ENCODE measurements at regions not wholly inside any gene's neighbourhood (a gene's known extent, or its start where the extent isn't known, plus 50 kb on each side); places are given as distances from the start of the nearest gene placed in this dataset.

- H3K36me3 ChIP-seq (ENCODE audit: control insufficient read depth, insufficient read depth, low read length), result no peaks in the 10 kb centered on the region
- no peak overlapping the region for H3K4me3 ChIP-seq (ENCODE audit: extremely low read depth, insufficient read depth, low read length, poor library complexity, severe bottlenecking)
- WGBS, 2 experiments (ENCODE audit: insufficient coverage in 2 of 2), result 83% methylated on average over 1 of the region's 2 CpGs; no CpG with 5 or more reads in 1 of the 2 experiments
- peak overlapping the region; percentile 37 for H3K27ac ChIP-seq (ENCODE audit: low read depth, low read length, severe bottlenecking)
- peaks cover 13% of the 10 kb centered on the region for H3K4me1 ChIP-seq (ENCODE audit: control insufficient read depth, insufficient read depth, low read length, poor library complexity, severe bottlenecking)
- no peaks in the 10 kb centered on the region for H3K9me3 ChIP-seq (ENCODE audit: control insufficient read depth, low read length)
Observed at GRCh38 chr12:84638811-84639368, 273.7 kb downstream of the SLC6A15 start.

- Histone ChIP-seq H3K4me1 (ENCODE audit: control insufficient read depth, insufficient read depth, low read length, poor library complexity, severe bottlenecking) (peaks cover 13% of the 10 kb centered on the region), H3K36me3 (ENCODE audit: control insufficient read depth, insufficient read depth, low read length) (no peaks in the 10 kb centered on the region), H3K9me3 (ENCODE audit: control insufficient read depth, low read length) (no peaks in the 10 kb centered on the region), H3K27ac (ENCODE audit: low read depth, low read length, severe bottlenecking) (peak overlapping the region; percentile 47), H3K4me3 (ENCODE audit: extremely low read depth, insufficient read depth, low read length, poor library complexity, severe bottlenecking) (no peak overlapping the region)
Observed at GRCh38 chr12:84637926-84638325, 274.7 kb downstream of the SLC6A15 start.

GRCh38 chr12:84636801-84637290 is 275.8 kb downstream of the SLC6A15 start:
- H3K27ac ChIP-seq (ENCODE audit: low read depth, low read length, severe bottlenecking), result peak overlapping the region; percentile 75
- H3K4me1 ChIP-seq (ENCODE audit: control insufficient read depth, insufficient read depth, low read length, poor library complexity, severe bottlenecking), result peaks cover 13% of the 10 kb centered on the region
- H3K9me3 ChIP-seq (ENCODE audit: control insufficient read depth, low read length), result no peaks in the 10 kb centered on the region
- H3K36me3 ChIP-seq (ENCODE audit: control insufficient read depth, insufficient read depth, low read length), result no peaks in the 10 kb centered on the region
- H3K4me3 ChIP-seq (ENCODE audit: extremely low read depth, insufficient read depth, low read length, poor library complexity, severe bottlenecking), result no peak overlapping the region

- Histone ChIP-seq H3K4me3 (ENCODE audit: extremely low read depth, insufficient read depth, low read length, poor library complexity, severe bottlenecking) (no peak overlapping the region), H3K9me3 (ENCODE audit: control insufficient read depth, low read length) (no peaks in the 10 kb centered on the region), H3K4me1 (ENCODE audit: control insufficient read depth, insufficient read depth, low read length, poor library complexity, severe bottlenecking) (peaks cover 13% of the 10 kb centered on the region), H3K27ac (ENCODE audit: low read depth, low read length, severe bottlenecking) (no peak overlapping the region), H3K36me3 (ENCODE audit: control insufficient read depth, insufficient read depth, low read length) (no peaks in the 10 kb centered on the region)
- 100% methylated on average over 1 to 3 of the region's 4 CpGs for WGBS, 2 experiments (ENCODE audit: insufficient coverage in 2 of 2)
Observed at GRCh38 chr12:84634526-84634925, 278.1 kb downstream of the SLC6A15 start.

GRCh38 chr12:84632556-84632955 is 280.0 kb downstream of the SLC6A15 start:
- H3K4me3 ChIP-seq (ENCODE audit: extremely low read depth, insufficient read depth, low read length, poor library complexity, severe bottlenecking), result no peak overlapping the region
- 93 to 100% methylated on average over 1 of the region's 4 CpGs for WGBS, 2 experiments (ENCODE audit: insufficient coverage in 2 of 2)
- H3K27ac ChIP-seq (ENCODE audit: low read depth, low read length, severe bottlenecking), result no peak overlapping the region
- H3K36me3 ChIP-seq (ENCODE audit: control insufficient read depth, insufficient read depth, low read length), result no peaks in the 10 kb centered on the region
- H3K4me1 ChIP-seq (ENCODE audit: control insufficient read depth, insufficient read depth, low read length, poor library complexity, severe bottlenecking), result peaks cover 4% of the 10 kb centered on the region
- no peaks in the 10 kb centered on the region for H3K9me3 ChIP-seq (ENCODE audit: control insufficient read depth, low read length)

GRCh38 chr12:84631020-84631419 is 281.6 kb downstream of the SLC6A15 start:
- no peak overlapping the region for H3K4me3 ChIP-seq (ENCODE audit: extremely low read depth, insufficient read depth, low read length, poor library complexity, severe bottlenecking)
- no peak overlapping the region for H3K27ac ChIP-seq (ENCODE audit: low read depth, low read length, severe bottlenecking)
- H3K9me3 ChIP-seq (ENCODE audit: control insufficient read depth, low read length), result no peaks in the 10 kb centered on the region
- no peaks in the 10 kb centered on the region for H3K36me3 ChIP-seq (ENCODE audit: control insufficient read depth, insufficient read depth, low read length)
- no peaks in the 10 kb centered on the region for H3K4me1 ChIP-seq (ENCODE audit: control insufficient read depth, insufficient read depth, low read length, poor library complexity, severe bottlenecking)

GRCh38 chr12:84627593-84627992 is 285.0 kb downstream of the SLC6A15 start:
- Histone ChIP-seq H3K4me3 (ENCODE audit: extremely low read depth, insufficient read depth, low read length, poor library complexity, severe bottlenecking) (no peak overlapping the region), H3K27ac (ENCODE audit: low read depth, low read length, severe bottlenecking) (no peak overlapping the region), H3K9me3 (ENCODE audit: control insufficient read depth, low read length) (no peaks in the 10 kb centered on the region), H3K36me3 (ENCODE audit: control insufficient read depth, insufficient read depth, low read length) (no peaks in the 10 kb centered on the region), H3K4me1 (ENCODE audit: control insufficient read depth, insufficient read depth, low read length, poor library complexity, severe bottlenecking) (no peaks in the 10 kb centered on the region)
- 63 to 100% methylated on average over 1 to 2 of the region's 3 CpGs for whole genome bisulfite sequencing, 2 experiments (ENCODE audit: insufficient coverage in 2 of 2)

GRCh38 chr12:84624601-84625000 is 288.0 kb downstream of the SLC6A15 start:
- 80% methylated on average over 1 of the region's 1 CpG; no CpG with 5 or more reads in 1 of the 2 experiments for WGBS, 2 experiments (ENCODE audit: insufficient coverage in 2 of 2)
- no peaks in the 10 kb centered on the region for H3K9me3 ChIP-seq (ENCODE audit: control insufficient read depth, low read length)
- no peaks in the 10 kb centered on the region for H3K36me3 ChIP-seq (ENCODE audit: control insufficient read depth, insufficient read depth, low read length)
- H3K4me3 ChIP-seq (ENCODE audit: extremely low read depth, insufficient read depth, low read length, poor library complexity, severe bottlenecking), result no peak overlapping the region
- no peaks in the 10 kb centered on the region for H3K4me1 ChIP-seq (ENCODE audit: control insufficient read depth, insufficient read depth, low read length, poor library complexity, severe bottlenecking)
- no peak overlapping the region for H3K27ac ChIP-seq (ENCODE audit: low read depth, low read length, severe bottlenecking)

GRCh38 chr12:84619053-84619571 is 293.5 kb downstream of the SLC6A15 start:
- H3K4me3 ChIP-seq (ENCODE audit: extremely low read depth, insufficient read depth, low read length, poor library complexity, severe bottlenecking), result no peak overlapping the region
- no peaks in the 10 kb centered on the region for H3K4me1 ChIP-seq (ENCODE audit: control insufficient read depth, insufficient read depth, low read length, poor library complexity, severe bottlenecking)
- no peak overlapping the region for H3K27ac ChIP-seq (ENCODE audit: low read depth, low read length, severe bottlenecking)
- 80 to 100% methylated on average over 1 of the region's 5 CpGs for WGBS, 2 experiments (ENCODE audit: insufficient coverage in 2 of 2)
- H3K36me3 ChIP-seq (ENCODE audit: control insufficient read depth, insufficient read depth, low read length), result no peaks in the 10 kb centered on the region
- peaks cover 7% of the 10 kb centered on the region for H3K9me3 ChIP-seq (ENCODE audit: control insufficient read depth, low read length)

GRCh38 chr12:84607170-84607819 is 305.3 kb downstream of the SLC6A15 start:
- Histone ChIP-seq H3K9me3 (ENCODE audit: control insufficient read depth, low read length) (no peaks in the 10 kb centered on the region), H3K4me1 (ENCODE audit: control insufficient read depth, insufficient read depth, low read length, poor library complexity, severe bottlenecking) (no peaks in the 10 kb centered on the region)
- WGBS, 2 experiments (ENCODE audit: insufficient coverage in 2 of 2), result no CpG with 5 or more reads among the region's 1 CpG

GRCh38 chr12:84605983-84606382 is 306.6 kb downstream of the SLC6A15 start:
- Histone ChIP-seq H3K4me3 (ENCODE audit: extremely low read depth, insufficient read depth, low read length, poor library complexity, severe bottlenecking) (no peak overlapping the region), H3K27ac (ENCODE audit: low read depth, low read length, severe bottlenecking) (no peak overlapping the region), H3K9me3 (ENCODE audit: control insufficient read depth, low read length) (no peaks in the 10 kb centered on the region), H3K4me1 (ENCODE audit: control insufficient read depth, insufficient read depth, low read length, poor library complexity, severe bottlenecking) (no peaks in the 10 kb centered on the region), H3K36me3 (ENCODE audit: control insufficient read depth, insufficient read depth, low read length) (no peaks in the 10 kb centered on the region)
- WGBS, 2 experiments (ENCODE audit: insufficient coverage in 2 of 2), result 90% methylated on average over 1 of the region's 2 CpGs; no CpG with 5 or more reads in 1 of the 2 experiments

More at GRCh38 chr12:84607170-84607819, 305.3 kb downstream of the SLC6A15 start:
- Histone ChIP-seq H3K4me3 (ENCODE audit: extremely low read depth, insufficient read depth, low read length, poor library complexity, severe bottlenecking) (no peak overlapping the region), H3K36me3 (ENCODE audit: control insufficient read depth, insufficient read depth, low read length) (no peaks in the 10 kb centered on the region), H3K27ac (ENCODE audit: low read depth, low read length, severe bottlenecking) (no peak overlapping the region)

Data from mesodermal cell (in vitro differentiated cells).